ENCODE measurements at regions not wholly inside any gene's neighbourhood (a gene's known extent, or its start where the extent isn't known, plus 50 kb on each side); places are given as distances from the start of the nearest gene placed in this dataset.

DNA sequence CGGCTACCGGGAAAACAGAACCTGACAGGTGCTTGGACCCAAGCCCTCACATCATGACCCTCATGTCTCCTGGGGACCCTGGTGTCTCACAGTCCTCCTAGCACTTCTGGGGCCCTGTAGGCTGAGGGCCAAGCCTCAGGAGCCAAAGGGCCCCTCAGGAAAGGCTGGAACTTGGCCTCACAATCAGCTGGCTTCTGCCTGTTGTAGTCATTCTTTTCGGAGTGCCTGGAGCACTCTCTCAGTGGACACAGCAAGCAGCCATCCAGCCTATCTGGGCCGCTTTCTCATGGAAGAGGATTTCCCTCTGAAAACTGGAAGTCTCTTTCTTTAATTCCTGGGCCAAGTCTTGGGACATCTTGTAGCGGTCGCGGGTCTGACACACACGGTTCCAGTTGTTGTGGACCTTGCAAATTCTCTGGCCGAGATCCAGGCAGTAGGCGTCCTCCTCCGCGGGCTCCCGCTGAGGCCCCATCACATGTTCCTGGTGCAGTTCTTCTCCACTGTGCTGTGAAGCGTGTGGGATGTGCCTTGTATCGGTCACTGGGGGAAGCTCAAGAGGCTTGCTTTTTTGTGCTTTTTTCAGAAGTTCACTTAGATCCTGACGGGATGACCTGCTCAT is 169.3 kb downstream of the EMP1 start:
- TF ChIP-seq BHLHE40 (IDR thresholded peaks at IDR 0.05; ENCODE audit: borderline replicate concordance): no peak
- no peak for TF ChIP-seq TARDBP (IDR thresholded peaks at IDR 0.05)
- no peak for TF ChIP-seq ELF4 (IDR thresholded peaks at IDR 0.05)
- no peak for TF ChIP-seq HDGF (IDR thresholded peaks at IDR 0.05; ENCODE audit: borderline replicate concordance)
- TF ChIP-seq NFRKB (IDR thresholded peaks at IDR 0.05): no peak
- no peak for TF ChIP-seq LEF1 (IDR thresholded peaks at IDR 0.05; ENCODE audit: borderline replicate concordance)
- no peak for TF ChIP-seq L3MBTL2 (conservative IDR thresholded peaks at IDR 0.05)
- TF ChIP-seq SP1 (IDR thresholded peaks at IDR 0.05): no peak
- TF ChIP-seq FOXM1 (IDR thresholded peaks at IDR 0.05; ENCODE audit: borderline replicate concordance): no peak
- TF ChIP-seq ARNT (IDR thresholded peaks at IDR 0.05): no peak
- TF ChIP-seq FOXK2 (IDR thresholded peaks at IDR 0.05): no peak
- no peak for TF ChIP-seq ZNF384 (IDR thresholded peaks at IDR 0.05)
- TF ChIP-seq FOXA1 (IDR thresholded peaks at IDR 0.05): no peak
- TF ChIP-seq SUZ12 (IDR thresholded peaks at IDR 0.05): no peak

All from HEK293T (cell line).